Glomerular visceral epithelial cell (primary cell): ENCODE measurements at regions not wholly inside any gene's neighbourhood (a gene's known extent, or its start where the extent isn't known, plus 50 kb on each side); places are given as distances from the start of the nearest gene placed in this dataset.
"Not testable (repeated sequence)": the region's sequence is repeated elsewhere in the genome, so short reads cannot be mapped to it uniquely, and the experiment has no call there.

ENCODE experiments used
- DNase-seq: peaks from one replicate; pipeline ENCODE4 v3.0.0-alpha.2; 2016; ENCODE audit errors: extremely low spot score

DNA sequence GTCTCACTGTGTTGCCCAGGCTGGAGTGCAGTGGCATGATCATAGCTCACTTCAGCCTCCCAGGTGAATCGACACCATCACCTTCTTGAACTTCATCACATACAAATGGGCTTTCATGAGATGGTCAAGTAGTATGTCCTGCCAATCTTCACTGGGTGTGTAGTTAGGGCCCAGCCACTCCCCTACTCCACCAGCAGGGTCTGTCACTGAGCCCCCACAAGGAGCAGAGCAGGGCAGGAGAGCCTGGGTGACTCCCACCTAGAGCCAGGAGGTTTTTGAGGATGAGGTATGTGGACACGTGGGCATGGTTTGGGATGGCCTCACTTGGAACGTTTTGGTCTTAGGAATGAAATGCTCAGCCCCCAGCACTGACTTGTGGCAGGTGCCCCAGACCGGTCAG lies 4037.7 kb upstream of the TPTE start:
- DNase-seq, result not testable (repeated sequence)

DNA sequence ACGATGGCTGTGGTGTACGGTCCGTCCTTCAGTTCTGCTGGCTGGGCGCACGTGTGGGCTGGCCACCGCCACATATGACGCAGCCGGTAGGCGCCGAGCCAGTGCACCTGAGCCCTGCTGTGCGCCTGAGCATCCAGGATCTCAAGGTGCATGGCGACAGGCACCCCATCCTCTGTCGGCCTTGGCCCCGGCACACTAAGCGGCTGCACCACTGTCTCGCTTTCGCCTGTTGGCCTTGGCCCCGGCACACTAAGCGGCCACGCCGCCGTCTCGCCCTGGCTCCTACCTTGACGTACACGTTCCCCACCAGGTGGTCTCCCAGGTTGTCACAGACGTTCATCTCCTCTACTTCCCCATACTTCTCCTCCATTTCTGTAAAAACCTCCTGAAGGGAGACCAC lies 4034.6 kb upstream of the TPTE start:
- DNase-seq, result not testable (repeated sequence)

DNA sequence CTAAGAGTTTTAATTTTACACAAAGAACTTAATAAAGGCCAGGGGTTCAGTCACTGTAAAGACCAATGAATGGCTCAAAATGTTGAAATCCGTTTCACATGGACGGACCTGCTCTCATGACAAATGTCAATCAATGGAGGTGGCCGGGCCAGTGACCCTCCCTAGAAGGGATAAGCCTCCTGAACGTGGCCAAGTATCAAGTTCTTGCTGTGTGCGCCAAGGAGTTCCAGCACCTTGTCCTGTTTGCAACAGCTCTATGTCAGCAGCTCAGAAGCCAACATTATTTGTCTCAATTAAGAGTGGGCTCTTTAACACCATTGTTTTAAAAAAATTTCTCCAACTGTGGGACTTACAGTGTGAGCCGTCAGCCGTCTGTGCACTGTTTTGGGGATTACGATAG lies 4028.7 kb upstream of the TPTE start:
- DNase-seq, result not testable (repeated sequence)

DNA sequence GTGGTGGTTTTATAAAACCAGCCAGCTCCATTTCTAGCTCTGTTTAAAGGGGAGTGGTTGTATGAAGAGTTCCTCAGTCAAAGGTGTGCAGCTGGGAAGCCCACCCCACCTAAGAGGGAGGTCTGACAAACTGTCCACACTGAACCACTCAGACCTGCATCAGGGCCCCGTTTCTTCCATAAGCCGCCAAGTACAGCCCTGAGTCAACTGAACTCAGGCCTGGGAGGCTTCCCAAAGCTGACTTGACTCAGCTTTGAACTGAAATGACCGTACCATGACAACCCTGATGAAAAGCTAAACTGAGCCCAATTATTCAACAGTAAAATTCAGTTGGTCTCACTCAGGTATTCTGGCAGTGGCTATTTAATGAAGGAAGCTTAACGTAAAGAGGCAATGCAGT lies 4027.4 kb upstream of the TPTE start:
- DNase-seq, result not testable (repeated sequence)

DNA sequence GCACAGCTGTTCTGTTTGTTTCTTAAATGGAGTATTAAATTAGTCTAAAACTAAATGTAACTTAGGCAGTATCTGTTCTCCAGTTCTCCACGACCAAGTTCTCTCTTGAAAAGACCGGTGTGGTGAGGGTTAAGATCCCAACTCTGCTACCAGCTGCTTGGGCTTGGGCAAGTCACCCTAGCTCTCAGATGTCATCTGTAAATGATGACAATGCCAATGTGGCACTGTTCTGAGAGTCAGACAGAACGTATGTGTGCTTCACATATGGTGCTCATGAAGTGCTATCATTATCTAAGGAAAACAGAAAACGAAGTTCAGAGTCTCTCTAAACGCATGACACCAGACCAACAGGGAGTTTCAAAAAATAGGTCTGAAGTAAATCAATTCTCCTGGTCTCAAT lies 4025.0 kb upstream of the TPTE start:
- DNase-seq, result not testable (repeated sequence)

DNA sequence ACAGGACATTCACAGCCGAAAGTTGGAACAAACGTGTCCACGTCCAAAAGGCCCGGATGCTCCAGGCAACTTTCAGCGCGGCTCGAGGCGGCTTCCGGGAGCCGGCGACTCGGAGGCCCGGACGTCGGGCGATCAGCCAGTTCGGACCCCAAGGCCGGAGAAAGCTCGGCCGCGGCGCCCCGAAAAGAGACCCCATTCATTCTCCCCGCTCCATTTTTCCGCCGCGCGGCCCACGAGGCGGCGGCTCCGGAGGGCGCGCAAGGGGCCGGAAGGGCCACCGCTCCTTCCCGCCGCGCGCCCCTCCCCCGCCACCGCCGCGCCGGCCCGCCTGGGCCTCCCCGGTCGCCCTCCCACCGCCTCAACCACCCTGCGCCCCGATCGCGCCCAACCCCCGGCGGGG lies 4022.7 kb upstream of the TPTE start:
- peak; percentile 1 for DNase-seq

DNA sequence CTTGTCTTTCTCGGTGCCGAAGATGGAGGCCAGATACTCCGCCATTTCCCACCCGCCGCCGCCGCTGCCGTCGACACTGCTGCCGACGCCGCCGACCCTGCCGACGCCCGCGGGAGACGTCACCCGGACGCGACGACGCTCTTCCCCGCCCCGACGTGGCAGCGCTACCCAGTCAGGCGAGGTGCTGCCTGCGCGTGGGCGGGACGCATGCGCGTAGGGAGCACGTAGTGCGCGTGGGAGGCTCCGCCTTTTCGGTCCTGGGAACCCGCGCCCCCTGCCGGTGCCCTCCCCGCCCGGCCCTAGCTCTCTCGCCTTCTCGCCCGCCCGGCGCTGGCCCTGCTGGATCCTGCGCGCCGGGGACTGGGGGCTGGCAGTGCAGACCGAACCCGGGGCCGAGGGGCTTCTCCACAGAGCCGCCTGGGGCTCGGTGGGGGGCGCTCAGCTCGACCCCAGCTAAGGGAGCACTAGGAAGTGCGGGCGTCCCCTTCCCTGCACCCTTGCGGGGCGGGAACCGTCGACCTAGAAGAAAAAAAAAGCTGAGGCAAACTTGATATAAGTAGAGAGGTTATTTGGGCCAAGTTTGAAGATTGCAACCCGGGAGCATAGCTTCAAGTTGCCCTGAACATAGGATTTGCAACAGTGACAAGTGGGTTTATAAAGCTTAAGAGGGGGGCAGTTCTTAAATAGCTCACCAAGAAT lies 4022.1 kb upstream of the TPTE start:
- not testable (repeated sequence) for DNase-seq

DNA sequence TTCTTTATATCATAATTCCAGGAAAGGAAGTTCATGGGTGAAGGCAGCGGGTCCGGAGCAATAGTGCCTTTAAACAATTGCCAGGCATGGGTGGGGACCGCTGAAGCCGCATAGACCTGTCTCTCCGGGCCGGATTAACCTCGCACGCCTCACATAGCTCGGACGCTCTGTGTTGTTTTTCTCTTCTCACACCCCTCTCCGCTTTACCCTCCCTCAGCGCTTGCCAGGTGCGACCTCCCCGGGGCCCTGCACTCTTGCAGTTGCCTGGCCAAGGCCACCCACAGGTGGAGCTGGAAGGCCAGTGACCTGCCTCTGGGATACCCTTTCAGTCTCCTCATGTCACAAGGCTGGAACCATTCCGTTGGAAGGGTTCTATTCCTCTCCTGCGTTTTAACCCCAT lies 4021.5 kb upstream of the TPTE start:
- DNase-seq, result not testable (repeated sequence)

DNA sequence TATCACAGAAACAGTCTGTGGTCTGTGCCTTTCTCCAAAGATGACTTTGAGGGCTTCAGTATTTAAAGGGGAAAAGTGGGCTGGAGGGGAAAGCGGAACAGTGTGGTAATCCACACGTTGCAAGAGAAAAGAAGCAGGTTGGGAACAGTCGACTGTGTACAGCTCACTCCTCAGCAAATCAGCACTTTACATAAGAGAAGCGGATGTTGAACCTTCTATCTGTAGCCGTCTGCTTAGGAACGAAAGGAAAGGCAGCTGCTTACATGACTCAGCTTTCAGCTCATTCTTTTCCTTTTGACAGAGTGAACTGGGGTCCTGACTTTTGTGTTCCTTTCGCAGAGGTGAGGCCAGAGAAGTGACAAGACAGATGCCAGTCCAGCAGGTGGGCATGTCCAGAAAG lies 4020.7 kb upstream of the TPTE start:
- DNase-seq, result not testable (repeated sequence)

DNA sequence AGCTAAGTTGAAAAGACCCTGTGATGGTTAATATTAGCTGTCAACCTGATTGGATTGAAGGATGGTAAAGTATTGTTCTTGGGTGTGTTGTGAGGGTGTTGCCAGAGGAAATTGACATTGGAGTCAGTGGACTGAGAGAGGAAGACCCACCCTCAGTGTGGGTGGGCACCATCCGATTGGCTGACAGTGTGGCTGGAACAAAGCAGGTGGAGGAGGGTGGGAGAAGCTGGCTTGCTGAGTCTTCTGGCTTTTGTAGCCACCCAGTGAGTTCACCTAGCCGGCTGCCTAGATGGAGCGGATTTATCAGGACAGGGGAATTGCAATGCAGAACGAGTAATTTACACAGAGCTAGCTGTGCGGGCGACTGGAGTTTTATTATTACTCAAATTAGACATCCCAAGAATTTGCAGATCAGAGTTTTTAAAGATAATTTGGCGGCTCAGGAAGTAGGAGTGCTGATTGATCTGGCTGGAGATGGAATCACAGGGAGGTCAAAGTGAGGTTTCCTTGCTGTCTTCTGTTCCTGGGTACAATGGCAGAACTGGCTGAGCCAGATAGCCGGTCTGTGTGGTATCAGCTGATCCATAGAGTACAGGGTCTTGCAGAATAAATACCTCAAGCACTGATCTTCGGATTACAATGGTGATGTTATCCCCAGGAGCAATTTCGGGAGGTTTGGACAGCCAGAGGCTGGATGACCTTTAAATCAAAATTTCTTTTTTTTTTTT lies 4015.1 kb upstream of the TPTE start:
- not testable (repeated sequence) for DNase-seq

DNA sequence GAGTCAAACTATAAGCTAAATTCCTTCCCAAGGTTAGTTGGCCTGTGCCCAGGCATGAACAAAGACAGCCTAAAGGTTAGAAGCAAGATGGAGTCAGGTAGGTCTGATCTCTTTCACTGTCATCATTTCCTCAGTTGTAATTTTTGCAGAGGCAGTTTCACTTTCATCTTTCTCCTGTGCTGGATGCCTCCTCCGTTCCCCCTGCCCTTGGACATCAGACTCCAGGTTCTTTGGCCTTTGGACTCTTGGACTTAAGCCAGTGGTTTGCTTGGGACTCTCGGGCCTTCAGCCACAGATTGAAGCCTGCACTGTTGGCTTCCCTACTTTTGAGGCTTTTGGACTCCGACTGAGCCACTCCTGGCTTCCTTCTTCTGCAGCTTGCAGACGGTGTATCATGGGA lies 4013.8 kb upstream of the TPTE start:
- not testable (repeated sequence) for DNase-seq

DNA sequence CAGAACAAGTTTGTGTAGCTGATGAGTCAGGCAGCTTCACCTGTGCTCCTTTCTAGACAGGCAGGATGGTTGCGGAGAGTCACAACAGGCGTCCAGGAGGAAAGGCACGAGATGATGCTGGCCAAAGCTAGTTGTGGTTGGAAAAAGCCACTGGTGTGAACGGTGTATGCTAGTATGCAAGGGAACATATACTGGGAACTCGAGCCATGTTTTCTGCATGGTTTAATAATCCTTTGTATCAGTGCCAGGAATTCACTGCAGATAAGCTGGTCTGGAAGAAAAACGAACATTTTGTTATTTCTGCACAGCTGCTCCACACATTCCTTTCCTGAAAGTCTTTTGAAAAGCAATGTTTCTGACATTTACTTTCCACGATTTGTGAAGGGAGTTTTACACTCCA lies 3999.6 kb upstream of the TPTE start:
- DNase-seq, result not testable (repeated sequence)

DNA sequence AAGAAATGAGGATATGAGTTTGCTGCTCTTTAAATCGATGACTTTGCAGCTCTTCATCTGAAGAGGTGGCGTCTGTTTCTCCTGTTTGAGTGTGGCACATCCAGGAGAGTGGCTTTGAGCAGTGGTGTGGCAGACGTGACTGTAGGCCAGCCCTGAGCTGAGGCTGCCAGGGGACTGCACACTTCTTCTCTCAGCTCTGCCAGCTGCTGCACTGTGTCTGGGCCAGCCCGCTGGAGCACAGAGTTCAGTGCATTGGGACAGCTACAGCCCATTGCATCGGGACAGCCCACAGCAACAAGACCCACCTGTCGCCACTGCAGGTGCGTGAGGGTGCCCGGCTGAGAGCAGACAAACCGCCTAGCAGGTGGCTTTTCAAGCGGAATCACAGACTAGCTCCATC lies 3995.2 kb upstream of the TPTE start:
- not testable (repeated sequence) for DNase-seq

DNA sequence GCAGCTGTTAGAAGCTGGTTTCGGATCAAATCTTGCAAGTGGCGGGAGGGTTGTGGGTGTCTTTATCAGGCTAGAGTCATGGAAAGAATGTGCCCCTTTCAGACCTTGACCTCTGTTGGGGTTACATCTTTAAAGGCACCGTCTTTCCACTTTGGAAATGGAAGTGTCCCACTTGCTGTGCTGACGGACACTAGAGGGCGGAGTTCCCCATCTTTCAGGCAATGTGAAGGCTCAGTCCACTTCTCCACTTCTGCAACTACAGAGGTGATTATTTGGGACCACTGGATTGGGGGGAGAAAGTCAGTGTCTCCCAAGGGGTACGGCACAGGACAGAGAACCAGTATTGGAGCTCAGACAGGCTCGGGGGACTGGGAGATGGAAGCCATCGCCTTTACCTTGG lies 3990.7 kb upstream of the TPTE start:
- not testable (repeated sequence) for DNase-seq

DNA sequence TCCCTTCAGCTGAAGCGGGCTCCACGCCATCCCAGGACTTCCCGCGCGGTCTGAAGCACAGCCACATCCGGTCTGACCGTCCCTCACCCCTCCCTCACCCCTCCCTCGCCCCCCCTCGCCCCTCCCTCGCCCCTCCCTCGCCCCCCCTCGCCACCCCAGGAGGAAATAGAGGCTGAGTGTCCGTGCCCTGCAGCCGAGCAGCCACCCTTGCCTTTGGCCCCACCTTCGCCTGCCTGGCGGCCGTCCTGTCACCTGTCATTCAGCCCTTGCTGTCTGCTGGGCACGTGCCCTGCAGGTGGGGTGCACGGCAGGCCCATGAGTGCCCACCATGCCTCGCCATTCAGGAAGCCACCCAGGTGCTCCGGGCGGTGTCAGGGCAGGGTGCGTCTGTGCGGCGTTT lies 3988.1 kb upstream of the TPTE start:
- DNase-seq, result not testable (repeated sequence)

DNA sequence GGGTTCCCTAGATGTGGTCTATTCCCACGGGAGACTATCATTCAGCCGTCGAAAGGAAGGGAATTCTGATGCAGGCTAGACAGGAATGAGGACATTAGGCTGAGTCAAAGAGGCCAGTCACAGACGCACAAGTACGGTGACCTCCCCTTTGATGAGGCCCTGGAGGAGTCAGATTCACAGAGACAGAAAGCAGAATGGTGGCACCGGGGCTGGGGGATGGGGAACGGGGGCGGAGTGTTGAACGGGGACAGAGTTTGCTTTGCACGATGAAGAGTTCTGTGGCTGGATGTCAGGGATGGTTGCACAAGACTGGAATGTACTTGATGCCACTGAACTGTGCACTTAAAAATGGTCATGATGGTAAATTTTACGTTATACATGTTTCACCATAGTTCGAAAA lies 3983.1 kb upstream of the TPTE start:
- not testable (repeated sequence) for DNase-seq

DNA sequence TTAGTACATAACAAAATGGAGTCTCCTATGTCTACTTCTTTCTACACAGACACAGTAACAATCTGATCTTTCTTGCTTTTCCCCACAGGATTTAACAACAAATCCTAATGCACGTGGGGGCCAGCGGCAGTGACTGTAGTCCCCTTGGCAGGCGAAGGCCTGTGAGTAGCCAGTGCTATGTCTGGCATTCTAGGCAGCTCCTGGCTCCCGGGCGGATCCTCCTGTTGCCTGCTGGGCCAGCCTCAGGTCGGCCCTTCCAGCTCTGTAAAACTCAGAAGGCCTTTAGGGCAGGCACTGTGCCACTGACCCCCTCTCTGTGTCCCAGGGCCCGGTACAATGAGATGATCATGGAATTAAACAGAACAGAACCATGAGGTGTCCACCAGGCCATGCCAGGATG lies 3981.7 kb upstream of the TPTE start:
- DNase-seq, result not testable (repeated sequence)

DNA sequence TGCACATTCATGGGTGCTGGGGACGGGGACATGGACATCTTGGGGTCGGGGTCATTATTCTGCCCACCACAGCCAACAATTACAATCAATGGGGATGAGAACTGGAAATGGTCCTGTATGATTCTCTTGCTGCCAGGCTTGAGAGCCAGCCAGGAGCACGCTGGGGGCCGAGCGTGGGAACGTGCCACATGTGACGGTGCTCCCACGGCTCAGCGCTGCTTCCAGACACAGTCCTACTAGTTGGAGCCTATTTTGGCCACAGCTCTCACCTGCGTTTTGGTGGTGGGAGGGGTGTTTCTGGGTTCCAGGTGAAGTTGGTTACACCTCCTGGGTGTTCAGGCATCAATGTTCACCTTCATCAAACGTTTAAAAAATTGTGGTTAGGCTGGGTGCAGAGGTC lies 3980.3 kb upstream of the TPTE start:
- not testable (repeated sequence) for DNase-seq

DNA sequence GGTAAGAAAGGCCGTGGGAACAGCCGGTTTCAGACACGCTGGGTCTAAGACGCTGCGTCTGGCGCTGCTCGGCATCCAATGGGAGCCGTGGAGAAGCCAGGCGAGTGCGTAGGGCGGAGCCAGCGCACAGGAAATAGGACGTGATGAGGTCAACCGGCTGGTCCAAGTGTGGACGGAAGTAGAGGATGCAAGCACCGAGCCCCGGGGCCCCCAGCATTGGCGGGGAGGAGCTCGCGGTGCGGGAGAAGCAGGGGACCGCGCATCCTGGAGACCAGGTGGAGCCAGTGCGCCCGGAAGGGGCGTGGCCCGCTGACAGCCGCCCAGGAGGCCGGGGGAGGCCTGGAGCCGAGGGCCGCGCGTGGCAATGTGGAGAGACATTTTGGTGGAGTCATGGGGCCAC lies 3976.1 kb upstream of the TPTE start:
- not testable (repeated sequence) for DNase-seq

DNA sequence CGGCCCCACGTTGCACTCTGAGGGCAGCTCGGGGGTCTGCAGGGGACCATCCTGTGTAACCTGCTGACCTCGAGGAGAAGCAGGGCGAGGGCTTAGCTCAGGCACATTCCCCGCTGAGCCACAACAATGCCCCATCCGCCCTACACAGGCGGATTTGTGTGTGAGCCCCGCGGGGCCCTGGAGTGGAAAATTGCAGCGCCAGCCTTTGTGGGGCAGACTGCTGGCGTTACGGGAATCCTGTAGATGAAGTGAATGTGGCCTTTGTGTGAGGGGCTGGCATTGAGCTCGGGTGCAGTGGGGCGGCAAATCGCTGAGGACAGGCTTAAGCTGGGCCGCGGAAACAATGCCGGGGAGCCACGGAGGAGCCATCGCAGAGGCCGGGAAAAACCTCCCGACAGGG lies 3970.3 kb upstream of the TPTE start:
- not testable (repeated sequence) for DNase-seq

DNA sequence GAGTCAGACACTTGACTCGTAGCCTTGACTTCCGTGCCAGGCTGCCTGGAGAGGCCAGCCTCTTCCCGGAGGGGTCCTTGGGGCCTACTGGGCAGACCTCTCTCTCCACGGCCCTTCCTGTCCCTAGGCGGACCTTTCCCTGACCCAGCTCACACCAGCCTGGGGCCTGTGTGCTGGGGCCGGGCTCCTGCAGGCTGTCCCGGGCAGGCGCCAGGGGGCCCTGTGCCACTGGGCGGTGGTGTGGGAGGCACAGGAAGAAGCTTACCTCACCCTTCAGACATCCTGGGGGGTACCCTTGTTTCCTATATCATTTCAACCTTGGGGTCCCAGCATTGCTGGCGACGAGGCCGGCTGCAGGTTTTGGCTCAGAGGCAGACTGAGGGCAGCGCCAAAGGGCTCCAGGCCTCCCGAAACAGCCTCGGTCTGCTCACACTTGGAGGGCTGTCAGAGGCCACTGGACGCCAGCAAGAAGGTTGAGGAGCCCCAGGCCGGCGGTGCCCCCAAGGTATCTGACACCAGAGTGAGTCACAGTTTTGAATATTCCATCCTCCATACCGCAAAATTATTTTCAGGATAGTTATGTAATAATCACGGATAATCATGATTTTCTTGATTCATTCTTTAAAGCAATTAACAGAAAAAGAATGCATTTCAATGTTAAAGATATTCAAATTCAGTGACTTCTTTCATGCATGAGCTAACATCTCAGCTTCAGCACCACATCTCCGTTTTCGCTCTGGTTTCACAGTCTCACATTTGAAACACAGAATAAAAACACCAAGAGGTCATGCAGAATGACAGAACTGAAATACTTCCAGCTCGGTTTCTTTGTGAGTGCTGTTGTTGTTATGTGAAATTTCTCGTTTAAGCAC lies 3967.6 kb upstream of the TPTE start:
- not testable (repeated sequence) for DNase-seq

DNA sequence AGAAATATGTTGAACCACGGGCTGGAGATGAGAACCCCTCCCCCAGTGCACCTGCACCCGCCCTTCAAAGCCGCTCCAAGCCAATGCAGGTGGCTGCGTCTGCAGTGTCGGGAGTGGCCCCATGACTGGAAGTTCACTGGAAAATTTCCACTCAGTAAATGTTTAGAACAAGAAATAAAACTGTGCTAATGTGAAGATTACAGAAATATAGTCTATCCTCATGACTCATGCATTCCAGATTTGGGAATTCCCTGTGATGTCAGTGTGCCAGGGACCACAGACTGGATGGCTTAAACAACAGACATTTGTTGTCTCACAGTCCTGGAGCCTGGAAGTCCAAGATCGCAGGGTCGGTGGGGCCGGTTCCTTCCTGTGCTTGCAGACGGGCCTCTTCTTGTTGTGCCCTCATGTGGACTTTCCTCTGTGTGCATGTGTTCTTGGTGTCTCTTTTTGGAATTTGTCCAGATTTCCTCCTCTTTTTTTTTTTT lies 3967.0 kb upstream of the TPTE start:
- not testable (repeated sequence) for DNase-seq
